ENCODE measurements at regions not wholly inside any gene's neighbourhood (a gene's known extent, or its start where the extent isn't known, plus 50 kb on each side); places are given as distances from the start of the nearest gene placed in this dataset.

DNA sequence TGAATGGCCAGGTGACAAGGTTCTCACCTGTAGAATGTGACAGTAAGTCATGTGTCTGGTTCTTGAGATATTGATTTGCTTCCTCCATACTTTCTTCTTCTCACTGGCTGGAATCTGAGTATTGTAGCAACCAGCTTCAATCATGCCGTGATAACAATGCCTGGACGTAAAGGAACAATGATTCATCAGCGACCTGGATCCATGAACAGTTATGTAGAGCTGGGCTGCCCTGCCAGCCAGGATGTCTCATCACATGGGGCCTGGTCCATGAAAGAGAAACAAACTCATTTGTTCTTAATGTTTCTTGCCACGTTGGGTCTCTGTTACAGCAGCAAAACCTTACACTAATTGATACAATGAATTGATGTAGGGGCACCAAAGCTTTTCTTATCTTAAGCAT is 627.2 kb downstream of the TOX3 start:
- TF ChIP-seq TAF1 (IDR thresholded peaks at IDR 0.05; ENCODE audit: borderline replicate concordance, low read depth, low read length): no peak
- TF ChIP-seq POLR2A (IDR thresholded peaks at IDR 0.05; ENCODE audit: low read depth, low read length): no peak
- TF ChIP-seq POLR2AphosphoS5 (IDR thresholded peaks at IDR 0.05; ENCODE audit: low read depth, low read length): no peak

All from GM12892 (cell line).